ENCODE measurements at regions not wholly inside any gene's neighbourhood (a gene's known extent, or its start where the extent isn't known, plus 50 kb on each side); places are given as distances from the start of the nearest gene placed in this dataset.

GRCh38 chr15:91521548-91521947 is 332.0 kb upstream of the SLCO3A1 start:
- TF ChIP-seq POLR2A (IDR thresholded peaks at IDR 0.05; ENCODE audit: low read length) (no peak), GATA1 (IDR thresholded peaks at IDR 0.05; ENCODE audit: low read depth, low read length) (no peak)
